ENCODE measurements at regions not wholly inside any gene's neighbourhood (a gene's known extent, or its start where the extent isn't known, plus 50 kb on each side); places are given as distances from the start of the nearest gene placed in this dataset.
A peak's percentile ranks its signal among the peaks of the same experiment; 100 is the strongest.

DNA sequence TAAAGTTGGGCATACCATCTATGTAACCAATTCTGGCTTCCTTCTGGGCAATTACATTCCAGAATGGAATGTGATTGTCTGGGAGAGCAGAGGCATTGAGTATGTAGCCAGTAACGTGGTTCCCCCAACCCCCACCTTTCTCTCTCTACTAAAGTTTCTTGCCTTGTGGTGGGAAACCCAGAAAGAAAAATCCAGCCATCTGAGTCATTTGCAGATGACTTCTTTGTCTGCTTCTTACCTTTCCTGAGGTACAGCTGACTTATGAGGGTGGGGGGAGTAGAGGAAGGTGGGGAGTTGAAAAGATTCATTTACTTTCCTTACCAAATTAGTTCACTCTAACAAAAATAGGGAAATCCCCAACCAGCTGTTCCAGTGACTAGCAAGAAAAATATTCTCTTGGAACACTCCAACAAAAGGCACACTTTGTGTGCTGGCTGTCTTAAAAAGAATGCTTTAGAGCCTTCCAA is 112.1 kb upstream of the FRMD6 start:
- Histone ChIP-seq H3K4me3 (ENCODE audit: low read length in 2 of 2) (no peak overlapping the region), H3K4me2 (ENCODE audit: insufficient read depth, low read length, poor library complexity, severe bottlenecking) (no peak overlapping the region), H3K14ac (ENCODE audit: low read length) (no peak overlapping the region), H3K18ac (ENCODE audit: low read length) (no peak overlapping the region), H2BK15ac (ENCODE audit: low read length) (no peak overlapping the region), H4K8ac (ENCODE audit: low read depth, low read length) (no peak overlapping the region), H2BK12ac (ENCODE audit: low read length) (no peak overlapping the region), H3K4ac (ENCODE audit: low read length) (no peak overlapping the region), H3K27me3 (ENCODE audit: control insufficient read depth in 3 of 3, insufficient read depth in 3 of 3, low read depth in 1 of 3, low read length in 3 of 3) (no peaks in the 10 kb centered on the region), H2BK5ac (ENCODE audit: low read length) (no peak overlapping the region), H3K79me1 (ENCODE audit: low read depth, low read length) (no peaks in the 10 kb centered on the region), H2BK120ac (ENCODE audit: low read depth, low read length) (no peak overlapping the region), H4K91ac (ENCODE audit: low read depth, low read length, poor library complexity) (no peak overlapping the region), H3K23ac (ENCODE audit: low read depth, low read length, poor library complexity) (no peak overlapping the region), H2AK5ac (ENCODE audit: low read depth, low read length) (no peak overlapping the region), H3K9me3 (replicated peaks in 1 of 2; ENCODE audit: control insufficient read depth in 2 of 2, insufficient read depth in 1 of 2, low read depth in 1 of 2, low read length in 2 of 2) (peaks cover 0 to 7% of the 10 kb centered on the region in 2 donors), H3K9ac (ENCODE audit: low read depth, low read length, poor library complexity) (no peak overlapping the region), H3K27ac (replicated peaks; ENCODE audit: low read length) (no peak overlapping the region), H3K36me3 (replicated peaks in 1 of 2; ENCODE audit: control insufficient read depth in 2 of 2, insufficient read depth in 2 of 2, low read length in 2 of 2) (no peaks in the 10 kb centered on the region), H2AFZ (ENCODE audit: low read length) (peak overlapping the region; percentile 58), H3K4me1 (ENCODE audit: control insufficient read depth in 2 of 2, insufficient read depth in 1 of 2, low read depth in 1 of 2, low read length in 2 of 2) (peaks cover 2 to 10% of the 10 kb centered on the region in 2 donors)
- no CpG with 5 or more reads among the region's 1 CpG for WGBS, 2 donors (ENCODE audit: extremely low coverage in 2 of 2, insufficient read length in 2 of 2, insufficient replicate concordance in 1 of 2)
- no peak for DNase-seq (ENCODE audit: low spot score)

- WGBS, 2 donors (ENCODE audit: extremely low coverage in 2 of 2, insufficient read length in 2 of 2, insufficient replicate concordance in 1 of 2): no CpG with 5 or more reads among the region's 3 CpGs
- no peak for DNase-seq (ENCODE audit: low spot score)
- H2AFZ ChIP-seq (ENCODE audit: low read length): peak overlapping the region; percentile 58
- no peak overlapping the region for H3K4me2 ChIP-seq (ENCODE audit: insufficient read depth, low read length, poor library complexity, severe bottlenecking)
- H3K27me3 ChIP-seq (ENCODE audit: control insufficient read depth in 3 of 3, insufficient read depth in 3 of 3, low read depth in 1 of 3, low read length in 3 of 3): no peaks in the 10 kb centered on the region
- H3K9ac ChIP-seq (ENCODE audit: low read depth, low read length, poor library complexity): no peak overlapping the region
- H3K4me3 ChIP-seq (ENCODE audit: low read length in 2 of 2): no peak overlapping the region
- H2BK5ac ChIP-seq (ENCODE audit: low read length): no peak overlapping the region
- H2BK15ac ChIP-seq (ENCODE audit: low read length): no peak overlapping the region
- H4K91ac ChIP-seq (ENCODE audit: low read depth, low read length, poor library complexity): no peak overlapping the region
- peaks cover 0 to 6% of the 10 kb centered on the region in 2 donors for H3K9me3 ChIP-seq (replicated peaks in 1 of 2; ENCODE audit: control insufficient read depth in 2 of 2, insufficient read depth in 1 of 2, low read depth in 1 of 2, low read length in 2 of 2)
- no peak overlapping the region for H3K18ac ChIP-seq (ENCODE audit: low read length)
- no peak overlapping the region for H3K27ac ChIP-seq (replicated peaks; ENCODE audit: low read length)
- no peaks in the 10 kb centered on the region for H3K79me1 ChIP-seq (ENCODE audit: low read depth, low read length)
- H4K8ac ChIP-seq (ENCODE audit: low read depth, low read length): no peak overlapping the region
- no peak overlapping the region for H2AK5ac ChIP-seq (ENCODE audit: low read depth, low read length)
- H3K4ac ChIP-seq (ENCODE audit: low read length): no peak overlapping the region
- H2BK12ac ChIP-seq (ENCODE audit: low read length): no peak overlapping the region
- peaks cover 2 to 6% of the 10 kb centered on the region in 2 donors for H3K4me1 ChIP-seq (ENCODE audit: control insufficient read depth in 2 of 2, insufficient read depth in 1 of 2, low read depth in 1 of 2, low read length in 2 of 2)
- no peak overlapping the region for H3K14ac ChIP-seq (ENCODE audit: low read length)
- no peaks in the 10 kb centered on the region for H3K36me3 ChIP-seq (replicated peaks in 1 of 2; ENCODE audit: control insufficient read depth in 2 of 2, insufficient read depth in 2 of 2, low read length in 2 of 2)
- H3K23ac ChIP-seq (ENCODE audit: low read depth, low read length, poor library complexity): no peak overlapping the region
- H2BK120ac ChIP-seq (ENCODE audit: low read depth, low read length): no peak overlapping the region
Measured at GRCh38 chr14:51540364-51540763, 111.3 kb upstream of the FRMD6 start.

- no peak overlapping the region for H3K14ac ChIP-seq (ENCODE audit: low read length)
- no peaks in the 10 kb centered on the region for H3K9me3 ChIP-seq (replicated peaks in 1 of 2; ENCODE audit: control insufficient read depth in 2 of 2, insufficient read depth in 1 of 2, low read depth in 1 of 2, low read length in 2 of 2)
- H2AFZ ChIP-seq (ENCODE audit: low read length): no peak overlapping the region
- H3K9ac ChIP-seq (ENCODE audit: low read depth, low read length, poor library complexity): no peak overlapping the region
- no peaks in the 10 kb centered on the region for H3K79me1 ChIP-seq (ENCODE audit: low read depth, low read length)
- H3K27ac ChIP-seq (replicated peaks; ENCODE audit: low read length): no peak overlapping the region
- H3K23ac ChIP-seq (ENCODE audit: low read depth, low read length, poor library complexity): no peak overlapping the region
- WGBS, 2 donors (ENCODE audit: extremely low coverage in 2 of 2, insufficient read length in 2 of 2, insufficient replicate concordance in 1 of 2): no CpG with 5 or more reads among the region's 4 CpGs
- no peak overlapping the region for H4K8ac ChIP-seq (ENCODE audit: low read depth, low read length)
- H3K27me3 ChIP-seq (ENCODE audit: control insufficient read depth in 3 of 3, insufficient read depth in 3 of 3, low read depth in 1 of 3, low read length in 3 of 3): no peaks in the 10 kb centered on the region
- no peak overlapping the region for H2BK15ac ChIP-seq (ENCODE audit: low read length)
- no peak overlapping the region for H3K4me3 ChIP-seq (ENCODE audit: low read length in 2 of 2)
- H3K4me1 ChIP-seq (ENCODE audit: control insufficient read depth in 2 of 2, insufficient read depth in 1 of 2, low read depth in 1 of 2, low read length in 2 of 2): peaks cover 2 to 6% of the 10 kb centered on the region in 2 donors
- H2BK120ac ChIP-seq (ENCODE audit: low read depth, low read length): no peak overlapping the region
- H4K91ac ChIP-seq (ENCODE audit: low read depth, low read length, poor library complexity): no peak overlapping the region
- no peak overlapping the region for H3K4me2 ChIP-seq (ENCODE audit: insufficient read depth, low read length, poor library complexity, severe bottlenecking)
- no peak overlapping the region for H2BK5ac ChIP-seq (ENCODE audit: low read length)
- no peaks in the 10 kb centered on the region for H3K36me3 ChIP-seq (replicated peaks in 1 of 2; ENCODE audit: control insufficient read depth in 2 of 2, insufficient read depth in 2 of 2, low read length in 2 of 2)
- no peak for DNase-seq (ENCODE audit: low spot score)
- H3K18ac ChIP-seq (ENCODE audit: low read length): no peak overlapping the region
- H3K4ac ChIP-seq (ENCODE audit: low read length): no peak overlapping the region
- H2BK12ac ChIP-seq (ENCODE audit: low read length): no peak overlapping the region
- H2AK5ac ChIP-seq (ENCODE audit: low read depth, low read length): no peak overlapping the region
Measured at GRCh38 chr14:51544471-51544870, 107.2 kb upstream of the FRMD6 start.

GRCh38 chr14:51544901-51545300 is 106.8 kb upstream of the FRMD6 start:
- Histone ChIP-seq H3K18ac (ENCODE audit: low read length) (no peak overlapping the region), H2AFZ (ENCODE audit: low read length) (peak overlapping the region; percentile 36), H4K8ac (ENCODE audit: low read depth, low read length) (no peak overlapping the region), H3K23ac (ENCODE audit: low read depth, low read length, poor library complexity) (no peak overlapping the region), H3K27me3 (ENCODE audit: control insufficient read depth in 3 of 3, insufficient read depth in 3 of 3, low read depth in 1 of 3, low read length in 3 of 3) (no peaks in the 10 kb centered on the region), H2AK5ac (ENCODE audit: low read depth, low read length) (no peak overlapping the region), H3K4me1 (ENCODE audit: control insufficient read depth in 2 of 2, insufficient read depth in 1 of 2, low read depth in 1 of 2, low read length in 2 of 2) (peaks cover 0 to 5% of the 10 kb centered on the region in 2 donors), H3K79me1 (ENCODE audit: low read depth, low read length) (no peaks in the 10 kb centered on the region), H3K4me3 (ENCODE audit: low read length in 2 of 2) (no peak overlapping the region), H2BK120ac (ENCODE audit: low read depth, low read length) (no peak overlapping the region), H3K4me2 (ENCODE audit: insufficient read depth, low read length, poor library complexity, severe bottlenecking) (no peak overlapping the region), H2BK12ac (ENCODE audit: low read length) (no peak overlapping the region), H3K14ac (ENCODE audit: low read length) (no peak overlapping the region), H3K36me3 (replicated peaks in 1 of 2; ENCODE audit: control insufficient read depth in 2 of 2, insufficient read depth in 2 of 2, low read length in 2 of 2) (no peaks in the 10 kb centered on the region), H3K4ac (ENCODE audit: low read length) (no peak overlapping the region), H3K27ac (replicated peaks; ENCODE audit: low read length) (no peak overlapping the region), H3K9me3 (replicated peaks in 1 of 2; ENCODE audit: control insufficient read depth in 2 of 2, insufficient read depth in 1 of 2, low read depth in 1 of 2, low read length in 2 of 2) (no peaks in the 10 kb centered on the region), H3K9ac (ENCODE audit: low read depth, low read length, poor library complexity) (no peak overlapping the region), H2BK5ac (ENCODE audit: low read length) (no peak overlapping the region), H4K91ac (ENCODE audit: low read depth, low read length, poor library complexity) (no peak overlapping the region), H2BK15ac (ENCODE audit: low read length) (no peak overlapping the region)
- no peak for DNase-seq (ENCODE audit: low spot score)
- WGBS, 2 donors (ENCODE audit: extremely low coverage in 2 of 2, insufficient read length in 2 of 2, insufficient replicate concordance in 1 of 2): no CpG with 5 or more reads among the region's 3 CpGs

All from neuronal stem cell (in vitro differentiated cells).